ENCODE measurements at regions not wholly inside any gene's neighbourhood (a gene's known extent, or its start where the extent isn't known, plus 50 kb on each side); places are given as distances from the start of the nearest gene placed in this dataset.

DNA sequence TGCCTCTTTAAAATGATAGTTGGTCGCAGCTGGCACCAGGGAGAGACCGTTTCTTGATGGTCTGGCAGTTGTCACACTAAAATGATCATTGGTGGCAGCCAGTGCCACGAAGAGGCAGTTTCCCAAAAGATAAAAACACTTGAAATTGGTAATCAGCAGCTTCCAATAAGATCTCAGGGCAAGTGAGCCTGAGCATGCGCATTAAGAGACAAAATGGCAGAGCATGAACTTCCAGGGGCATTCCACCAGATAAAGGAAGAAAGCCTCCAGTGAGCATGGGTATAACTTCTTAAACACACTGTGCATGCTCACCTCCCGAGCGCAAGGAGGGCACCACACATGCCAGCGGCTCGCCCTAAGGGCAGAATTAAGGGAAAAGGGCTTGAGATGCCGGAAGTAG, 1594.2 kb upstream of the CDH9 start:
- no peak for TF ChIP-seq CTCF (IDR thresholded peaks at IDR 0.05; ENCODE audit: low read depth, low read length, poor library complexity, severe bottlenecking)
- no peak for TF ChIP-seq EZH2phosphoT487 (IDR thresholded peaks at IDR 0.05; ENCODE audit: borderline replicate concordance, low read length)
